ENCODE measurements at regions not wholly inside any gene's neighbourhood (a gene's known extent, or its start where the extent isn't known, plus 50 kb on each side); places are given as distances from the start of the nearest gene placed in this dataset.

DNA sequence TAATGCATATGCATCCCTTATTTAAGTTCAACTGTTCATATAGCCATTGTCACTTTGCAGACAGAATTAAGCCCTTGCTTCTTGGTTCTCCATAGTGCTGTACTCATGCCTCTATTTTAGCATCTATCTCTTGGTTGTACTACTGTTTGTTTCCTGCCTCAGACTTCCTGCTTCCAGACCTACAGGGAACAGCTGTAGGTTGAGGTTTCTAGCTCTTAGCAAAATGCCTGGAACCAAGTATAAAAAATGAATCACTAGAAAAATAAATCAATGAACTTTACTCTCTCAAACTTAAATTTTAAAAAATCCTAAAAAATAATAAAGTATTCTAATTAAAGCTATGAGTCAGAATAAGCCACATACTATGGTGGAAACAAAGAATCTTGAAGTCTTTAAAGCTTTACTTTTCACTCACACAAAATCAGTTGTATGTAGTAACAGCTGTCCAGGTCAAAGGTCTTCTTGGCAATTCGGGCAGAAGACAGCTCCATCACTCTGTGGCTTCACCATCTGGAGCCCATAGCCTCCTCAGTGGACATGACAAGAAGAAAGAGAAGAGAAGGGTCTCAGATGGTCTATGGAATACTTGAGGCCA is 1228.1 kb upstream of the GYPC start:
- H3K4me3 ChIP-seq (ENCODE audit: low read length), result no peak overlapping the region
- no peaks in the 10 kb centered on the region for H3K9me3 ChIP-seq (ENCODE audit: low read length)
- no peak overlapping the region for H2AFZ ChIP-seq (ENCODE audit: low read depth, low read length)
- H3K27me3 ChIP-seq (ENCODE audit: insufficient read depth, low read length), result no peaks in the 10 kb centered on the region
- H3K4me1 ChIP-seq (ENCODE audit: insufficient read depth, low read length), result no peaks in the 10 kb centered on the region
- H3K36me3 ChIP-seq (ENCODE audit: insufficient read depth, low read length), result no peaks in the 10 kb centered on the region

DNA sequence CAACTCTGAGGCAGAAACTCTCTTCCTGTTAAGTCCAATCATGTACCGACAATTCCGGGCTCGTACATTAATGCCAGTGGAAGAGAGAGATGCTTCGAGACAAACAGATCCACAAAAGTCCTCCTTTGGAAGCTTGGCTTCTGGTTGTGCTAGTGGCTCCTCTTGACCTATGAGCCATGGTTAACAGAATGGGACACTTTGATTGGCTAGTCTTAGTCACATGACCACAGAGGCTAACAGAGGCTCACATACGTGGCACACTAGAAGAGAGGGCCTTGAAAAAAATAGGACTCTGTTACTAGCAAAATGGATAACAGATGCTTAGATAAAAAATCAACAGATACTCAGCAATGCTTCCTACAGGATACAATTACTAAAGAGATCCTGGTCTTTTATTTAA is 1211.9 kb upstream of the GYPC start:
- no peak overlapping the region for H2AFZ ChIP-seq (ENCODE audit: low read depth, low read length)
- H3K27me3 ChIP-seq (ENCODE audit: insufficient read depth, low read length), result no peaks in the 10 kb centered on the region
- no peaks in the 10 kb centered on the region for H3K4me1 ChIP-seq (ENCODE audit: insufficient read depth, low read length)
- H3K36me3 ChIP-seq (ENCODE audit: insufficient read depth, low read length), result no peaks in the 10 kb centered on the region
- no peak overlapping the region for H3K4me3 ChIP-seq (ENCODE audit: low read length)
- no peaks in the 10 kb centered on the region for H3K9me3 ChIP-seq (ENCODE audit: low read length)

DNA sequence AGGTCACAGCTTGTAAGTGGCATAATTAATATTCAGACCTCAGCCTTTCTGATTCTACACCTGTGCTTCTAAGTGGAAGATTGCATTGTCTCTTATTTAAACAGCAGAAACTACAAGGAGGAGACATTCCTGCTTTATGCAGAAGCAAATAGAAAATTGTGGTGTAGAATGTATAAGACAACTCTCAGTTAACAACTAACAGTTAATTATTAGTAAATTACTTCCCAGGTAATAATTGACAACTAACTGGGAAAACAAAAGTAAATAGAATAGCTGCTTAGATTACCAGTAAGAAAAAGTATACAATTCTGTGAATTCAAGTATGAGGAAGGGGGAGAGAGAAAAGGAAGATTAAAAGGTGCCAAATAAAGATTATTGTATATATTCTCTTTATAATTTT is 1210.5 kb upstream of the GYPC start:
- H3K36me3 ChIP-seq (ENCODE audit: insufficient read depth, low read length), result no peaks in the 10 kb centered on the region

GRCh38 chr2:125450092-125450491 is 1205.9 kb upstream of the GYPC start:
- no peaks in the 10 kb centered on the region for H3K36me3 ChIP-seq (ENCODE audit: insufficient read depth, low read length)
- no peaks in the 10 kb centered on the region for H3K27me3 ChIP-seq (ENCODE audit: insufficient read depth, low read length)
- no peak overlapping the region for H3K4me3 ChIP-seq (ENCODE audit: low read length)
- no peak overlapping the region for H2AFZ ChIP-seq (ENCODE audit: low read depth, low read length)
- no peaks in the 10 kb centered on the region for H3K4me1 ChIP-seq (ENCODE audit: insufficient read depth, low read length)
- no peaks in the 10 kb centered on the region for H3K9me3 ChIP-seq (ENCODE audit: low read length)

More for the DNA sequence above, 1210.5 kb upstream of the GYPC start:
- no peak overlapping the region for H2AFZ ChIP-seq (ENCODE audit: low read depth, low read length)
- no peaks in the 10 kb centered on the region for H3K9me3 ChIP-seq (ENCODE audit: low read length)
- no peaks in the 10 kb centered on the region for H3K4me1 ChIP-seq (ENCODE audit: insufficient read depth, low read length)
- H3K27me3 ChIP-seq (ENCODE audit: insufficient read depth, low read length), result no peaks in the 10 kb centered on the region
- no peak overlapping the region for H3K4me3 ChIP-seq (ENCODE audit: low read length)

DNA sequence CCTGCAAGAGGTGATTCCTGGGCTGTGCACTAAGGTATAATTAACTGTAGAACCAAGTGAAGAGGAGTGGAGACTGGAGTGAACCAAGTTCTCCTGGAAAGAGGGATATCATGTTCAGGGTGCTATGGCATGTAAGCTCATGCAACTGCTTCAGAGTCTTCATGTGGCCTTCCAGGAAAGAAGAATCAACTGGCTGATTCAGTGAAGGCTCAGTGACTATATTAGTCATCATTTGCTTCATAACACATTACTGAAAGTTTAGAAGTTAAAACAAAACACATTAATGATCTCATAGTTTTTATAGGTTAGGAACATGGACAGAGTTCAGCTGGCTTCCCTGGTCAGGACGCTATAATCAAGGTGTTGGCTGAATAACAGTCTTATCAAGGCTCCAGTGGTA is 1200.8 kb upstream of the GYPC start:
- Histone ChIP-seq H3K4me1 (ENCODE audit: insufficient read depth, low read length) (no peaks in the 10 kb centered on the region), H3K36me3 (ENCODE audit: insufficient read depth, low read length) (no peaks in the 10 kb centered on the region), H3K9me3 (ENCODE audit: low read length) (no peaks in the 10 kb centered on the region), H2AFZ (ENCODE audit: low read depth, low read length) (no peak overlapping the region), H3K27me3 (ENCODE audit: insufficient read depth, low read length) (no peaks in the 10 kb centered on the region), H3K4me3 (ENCODE audit: low read length) (no peak overlapping the region)

DNA sequence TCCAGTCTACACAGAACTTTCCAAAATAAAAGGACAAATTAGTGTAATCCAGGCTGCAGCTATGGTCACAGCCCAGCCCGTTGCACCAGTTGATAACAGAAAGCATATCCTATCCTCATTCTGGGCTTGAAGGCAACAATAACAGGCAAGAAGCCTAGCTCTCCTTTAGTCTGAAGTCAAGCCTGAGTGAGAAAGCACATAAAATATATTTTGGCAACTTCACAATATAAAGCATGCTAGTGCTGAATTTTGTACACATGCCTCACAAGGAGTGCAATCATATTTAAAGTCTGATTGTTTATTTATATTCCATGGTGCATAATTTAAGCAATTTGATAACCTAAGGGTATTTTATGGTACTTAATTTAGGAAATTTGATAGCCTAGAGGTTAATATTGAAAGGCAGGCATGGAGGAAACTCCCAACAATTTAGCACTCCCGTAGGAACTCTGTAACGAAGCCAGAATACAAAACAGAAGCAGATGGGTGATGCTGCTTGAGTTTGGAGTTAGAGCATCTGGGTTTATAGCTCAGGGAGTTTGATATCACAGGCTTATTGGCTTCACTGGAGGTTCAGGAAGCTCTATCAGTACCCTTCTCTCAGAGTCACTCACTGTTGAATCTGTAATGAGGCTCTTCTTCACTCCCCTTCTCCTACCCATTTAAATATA is 1199.1 kb upstream of the GYPC start:
- Histone ChIP-seq H3K4me1 (ENCODE audit: insufficient read depth, low read length) (no peaks in the 10 kb centered on the region), H3K36me3 (ENCODE audit: insufficient read depth, low read length) (no peaks in the 10 kb centered on the region), H3K27me3 (ENCODE audit: insufficient read depth, low read length) (no peaks in the 10 kb centered on the region), H2AFZ (ENCODE audit: low read depth, low read length) (no peak overlapping the region), H3K4me3 (ENCODE audit: low read length) (no peak overlapping the region), H3K9me3 (ENCODE audit: low read length) (no peaks in the 10 kb centered on the region)

DNA sequence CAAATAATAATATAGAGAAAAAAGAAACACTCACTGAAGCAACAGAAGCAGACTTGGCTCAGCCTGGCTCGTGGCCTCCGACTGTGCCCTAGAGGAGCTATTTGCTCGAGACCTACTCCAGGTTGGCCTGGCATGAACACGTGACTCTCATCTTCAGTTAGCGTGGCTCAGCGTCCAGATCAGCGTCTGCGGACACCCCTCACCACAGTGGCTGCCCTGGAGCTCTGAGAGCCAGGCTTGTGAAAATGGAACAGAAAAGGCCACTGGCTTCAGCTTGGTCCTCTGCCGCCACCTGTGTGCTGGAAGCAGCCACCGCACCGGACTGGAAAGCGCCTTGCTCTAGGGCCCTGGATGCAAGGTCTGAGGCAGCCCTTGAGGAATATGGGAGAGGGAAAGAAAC is 1184.0 kb upstream of the GYPC start:
- Histone ChIP-seq H3K9me3 (ENCODE audit: low read length) (no peaks in the 10 kb centered on the region), H2AFZ (ENCODE audit: low read depth, low read length) (no peak overlapping the region), H3K27me3 (ENCODE audit: insufficient read depth, low read length) (no peaks in the 10 kb centered on the region), H3K36me3 (ENCODE audit: insufficient read depth, low read length) (no peaks in the 10 kb centered on the region), H3K4me3 (ENCODE audit: low read length) (no peak overlapping the region), H3K4me1 (ENCODE audit: insufficient read depth, low read length) (no peaks in the 10 kb centered on the region)

DNA sequence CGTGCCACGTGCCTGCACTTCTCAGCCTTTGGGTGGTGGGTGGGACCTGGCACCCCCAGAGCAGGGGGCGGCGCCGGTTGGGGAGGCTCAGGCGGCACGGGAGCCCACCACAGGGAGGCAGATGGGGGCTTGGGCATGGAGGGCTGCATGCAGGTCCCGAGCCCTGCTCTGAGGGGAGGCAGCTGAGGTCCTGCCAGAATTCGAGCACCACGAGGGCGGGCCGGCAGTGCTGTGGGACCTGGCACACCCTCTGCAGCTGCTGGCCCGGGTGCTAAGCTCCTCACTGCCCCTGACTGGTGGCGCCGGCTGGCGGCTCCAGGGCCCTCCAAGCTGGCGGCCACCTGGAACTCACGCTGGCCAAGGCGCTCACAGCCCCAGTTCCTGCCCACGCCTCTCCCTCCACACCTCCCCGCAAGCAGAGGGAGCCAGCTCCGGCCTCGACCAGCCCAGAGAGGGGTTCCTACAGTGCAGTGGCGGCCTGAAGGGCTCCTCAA is 1176.8 kb upstream of the GYPC start:
- H3K27me3 ChIP-seq (ENCODE audit: insufficient read depth, low read length), result no peaks in the 10 kb centered on the region
- no peaks in the 10 kb centered on the region for H3K9me3 ChIP-seq (ENCODE audit: low read length)
- no peaks in the 10 kb centered on the region for H3K4me1 ChIP-seq (ENCODE audit: insufficient read depth, low read length)
- H2AFZ ChIP-seq (ENCODE audit: low read depth, low read length), result no peak overlapping the region
- H3K36me3 ChIP-seq (ENCODE audit: insufficient read depth, low read length), result no peaks in the 10 kb centered on the region
- no peak overlapping the region for H3K4me3 ChIP-seq (ENCODE audit: low read length)

GRCh38 chr2:125490308-125490707 is 1165.7 kb upstream of the GYPC start:
- Histone ChIP-seq H3K27me3 (ENCODE audit: insufficient read depth, low read length) (no peaks in the 10 kb centered on the region), H2AFZ (ENCODE audit: low read depth, low read length) (no peak overlapping the region), H3K36me3 (ENCODE audit: insufficient read depth, low read length) (no peaks in the 10 kb centered on the region), H3K9me3 (ENCODE audit: low read length) (no peaks in the 10 kb centered on the region), H3K4me3 (ENCODE audit: low read length) (no peak overlapping the region), H3K4me1 (ENCODE audit: insufficient read depth, low read length) (no peaks in the 10 kb centered on the region)

DNA sequence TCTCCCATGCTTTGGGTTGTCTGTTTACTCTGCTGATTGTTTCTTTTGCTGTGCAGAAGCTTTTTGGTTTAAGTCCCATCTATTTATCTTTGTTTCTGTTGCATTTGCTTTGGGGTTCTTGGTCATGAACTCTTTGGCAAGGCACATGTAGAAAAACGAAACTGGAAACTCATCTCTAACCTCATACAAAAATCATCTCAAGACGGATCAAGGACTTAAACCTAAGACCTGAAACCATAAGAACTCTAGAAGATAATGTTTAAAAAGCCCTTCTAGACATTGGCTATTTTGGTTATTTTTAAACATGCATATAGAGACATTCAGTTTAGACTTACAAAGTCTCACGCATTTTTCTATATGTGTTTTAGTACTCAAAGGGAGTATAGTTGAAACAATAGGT is 1164.3 kb upstream of the GYPC start:
- H3K4me3 ChIP-seq (ENCODE audit: low read length), result no peak overlapping the region
- H3K9me3 ChIP-seq (ENCODE audit: low read length), result no peaks in the 10 kb centered on the region
- no peaks in the 10 kb centered on the region for H3K4me1 ChIP-seq (ENCODE audit: insufficient read depth, low read length)
- H3K36me3 ChIP-seq (ENCODE audit: insufficient read depth, low read length), result no peaks in the 10 kb centered on the region
- H2AFZ ChIP-seq (ENCODE audit: low read depth, low read length), result no peak overlapping the region
- no peaks in the 10 kb centered on the region for H3K27me3 ChIP-seq (ENCODE audit: insufficient read depth, low read length)

DNA sequence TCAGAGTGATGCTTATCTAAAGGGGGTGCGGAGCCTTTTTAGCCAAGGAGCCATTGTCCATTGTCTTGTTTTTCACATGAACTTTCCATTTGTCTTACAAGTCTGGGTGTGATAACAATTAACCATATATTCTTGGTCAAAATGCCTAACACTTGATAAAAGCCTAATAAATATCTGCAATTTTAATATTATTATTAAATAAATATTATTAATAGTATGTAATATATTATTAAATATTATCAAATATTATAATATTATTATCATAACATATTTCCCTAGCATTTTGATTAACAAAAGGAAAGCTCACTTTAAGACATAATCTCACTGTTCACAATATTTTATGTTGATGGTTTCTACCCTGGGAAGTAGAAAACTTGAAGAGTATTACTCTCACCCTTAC is 1143.6 kb upstream of the GYPC start:
- H2AFZ ChIP-seq (ENCODE audit: low read depth, low read length), result no peak overlapping the region
- H3K9me3 ChIP-seq (ENCODE audit: low read length), result no peaks in the 10 kb centered on the region
- no peaks in the 10 kb centered on the region for H3K27me3 ChIP-seq (ENCODE audit: insufficient read depth, low read length)
- no peaks in the 10 kb centered on the region for H3K36me3 ChIP-seq (ENCODE audit: insufficient read depth, low read length)
- H3K4me3 ChIP-seq (ENCODE audit: low read length), result no peak overlapping the region
- H3K4me1 ChIP-seq (ENCODE audit: insufficient read depth, low read length), result no peaks in the 10 kb centered on the region

GRCh38 chr2:125516496-125517109 is 1139.4 kb upstream of the GYPC start:
- Histone ChIP-seq H2AFZ (ENCODE audit: low read depth, low read length) (no peak overlapping the region), H3K36me3 (ENCODE audit: insufficient read depth, low read length) (no peaks in the 10 kb centered on the region), H3K4me3 (ENCODE audit: low read length) (no peak overlapping the region), H3K4me1 (ENCODE audit: insufficient read depth, low read length) (no peaks in the 10 kb centered on the region), H3K9me3 (ENCODE audit: low read length) (no peaks in the 10 kb centered on the region), H3K27me3 (ENCODE audit: insufficient read depth, low read length) (no peaks in the 10 kb centered on the region)

- no peak overlapping the region for H3K4me3 ChIP-seq (ENCODE audit: low read length)
- H3K36me3 ChIP-seq (ENCODE audit: insufficient read depth, low read length), result no peaks in the 10 kb centered on the region
- no peaks in the 10 kb centered on the region for H3K4me1 ChIP-seq (ENCODE audit: insufficient read depth, low read length)
- no peaks in the 10 kb centered on the region for H3K9me3 ChIP-seq (ENCODE audit: low read length)
- H3K27me3 ChIP-seq (ENCODE audit: insufficient read depth, low read length), result no peaks in the 10 kb centered on the region
- no peak overlapping the region for H2AFZ ChIP-seq (ENCODE audit: low read depth, low read length)
Observed at GRCh38 chr2:125526093-125526492, 1129.9 kb upstream of the GYPC start.

Measured in neuron (in vitro differentiated cells).